H1 (cell line): ENCODE measurements at regions not wholly inside any gene's neighbourhood (a gene's known extent, or its start where the extent isn't known, plus 50 kb on each side); places are given as distances from the start of the nearest gene placed in this dataset.

Experiments used
- ATF2 ChIP-seq: IDR thresholded peaks from 2 replicates; pipeline ENCODE4 v1.6.1; 2012; ENCODE audit warnings: low read length, inconsistent platforms
- CBX5 ChIP-seq: fragments of 300-800, 300-1000 bp; sonication (generic); IDR thresholded peaks from 2 replicates; pipeline ENCODE4 v1.7.1; 2016; ENCODE audit warnings: antibody characterized with exemption, low read length, low read depth
- CHD2 ChIP-seq: IDR thresholded peaks from 2 replicates; pipeline ENCODE4 v1.6.1; 2012; ENCODE audit warnings: low read length, improper control_type of control experiment
- CHD7 ChIP-seq: fragments of 300-600 bp; sonication (generic); IDR thresholded peaks from 2 replicates; pipeline ENCODE4 v1.7.1; 2012; ENCODE audit warnings: low read length, moderate library complexity, mild to moderate bottlenecking, inconsistent platforms; ENCODE audit not compliant: insufficient replicate concordance
- CREB1 ChIP-seq: IDR thresholded peaks from 2 replicates; pipeline ENCODE4 v1.6.1; 2012; ENCODE audit warnings: inconsistent platforms
- CTCF ChIP-seq, 3 experiments: IDR thresholded peaks; 1 replicate in 2 of 3; 2 replicates in 1 of 3; pipeline versions ENCODE4 v1.5.1 to v1.6.1; 2011; ENCODE audit warnings: low read length in 3 of 3, mild to moderate bottlenecking in 3 of 3, inconsistent platforms in 2 of 3, low read depth in 1 of 3, moderate library complexity in 1 of 3; ENCODE audit not compliant: insufficient read depth in 1 of 3; ENCODE audit errors: control extremely low read depth in 1 of 3
- EP300 ChIP-seq, 2 experiments: IDR thresholded peaks; 1 replicate in 1 of 2; 2 replicates in 1 of 2; pipeline ENCODE4 v1.6.1; 2011 to 2012; ENCODE audit warnings: low read depth in 2 of 2, low read length in 2 of 2, mild to moderate bottlenecking in 2 of 2, borderline replicate concordance in 1 of 2, inconsistent platforms in 1 of 2, moderate library complexity in 1 of 2
- EZH2 ChIP-seq: fragments of 200-600 bp; sonication (generic); IDR thresholded peaks from 2 replicates; pipeline ENCODE4 v1.7.1; 2012; ENCODE audit warnings: low read depth, mild to moderate bottlenecking, moderate library complexity, low read length, inconsistent platforms; ENCODE audit not compliant: severe bottlenecking
- POLR2A ChIP-seq, 2 experiments: IDR thresholded peaks; 1 replicate in 1 of 2; 2 replicates in 1 of 2; pipeline ENCODE4 v1.6.1; 2011; ENCODE audit warnings: low read depth in 2 of 2, low read length in 2 of 2, mild to moderate bottlenecking in 2 of 2; ENCODE audit errors: control extremely low read depth in 1 of 2
- POLR2AphosphoS5 ChIP-seq: IDR thresholded peaks from 2 replicates; pipeline ENCODE4 v1.6.1; 2011; ENCODE audit warnings: low read depth, low read length
- RAD21 ChIP-seq, 2 experiments: IDR thresholded peaks in 1 of 2; conservative IDR thresholded peaks in 1 of 2; 2 replicates each; pipeline ENCODE4 v1.6.1; 2011; ENCODE audit warnings: low read depth in 2 of 2, low read length in 2 of 2, improper control_type of control experiment in 1 of 2, inconsistent platforms in 1 of 2, mild to moderate bottlenecking in 1 of 2, moderate library complexity in 1 of 2
- SIX5 ChIP-seq: IDR thresholded peaks from 2 replicates; pipeline ENCODE4 v1.6.1; 2011; ENCODE audit warnings: mild to moderate bottlenecking, low read depth, low read length
- TAF1 ChIP-seq: IDR thresholded peaks from 2 replicates; pipeline ENCODE4 v1.6.1; 2011; ENCODE audit warnings: mild to moderate bottlenecking, low read depth, low read length
- YY1 ChIP-seq: IDR thresholded peaks from 2 replicates; pipeline ENCODE4 v1.6.1; 2011; ENCODE audit warnings: low read depth, mild to moderate bottlenecking, low read length

GRCh38 chr1:216898801-216899200 is 175.6 kb upstream of the ESRRG start:
- no peak for TF ChIP-seq POLR2A (IDR thresholded peaks at IDR 0.05; ENCODE audit: control extremely low read depth in 1 of 2, low read depth in 2 of 2, low read length in 2 of 2)
- no peak for TF ChIP-seq CTCF (IDR thresholded peaks at IDR 0.05; ENCODE audit: control extremely low read depth in 1 of 3, insufficient read depth in 1 of 3, low read depth in 1 of 3, low read length in 3 of 3)
- no peak for TF ChIP-seq RAD21 (IDR thresholded peaks at IDR 0.05 in 1 of 2, conservative IDR thresholded peaks at IDR 0.05 in 1 of 2; ENCODE audit: low read depth in 2 of 2, low read length in 2 of 2)
- TF ChIP-seq ATF2: no peak
- no peak for TF ChIP-seq POLR2AphosphoS5
- TF ChIP-seq CBX5: no peak
- TF ChIP-seq CHD2: no peak
- no peak for TF ChIP-seq CREB1
- no peak for TF ChIP-seq YY1
- no peak for TF ChIP-seq TAF1
- no peak for TF ChIP-seq EP300 (IDR thresholded peaks at IDR 0.05; ENCODE audit: borderline replicate concordance in 1 of 2, low read depth in 2 of 2, low read length in 2 of 2)
- no peak for TF ChIP-seq SIX5
- TF ChIP-seq EZH2: no peak
- TF ChIP-seq CHD7: no peak
